ENCODE measurements at regions not wholly inside any gene's neighbourhood (a gene's known extent, or its start where the extent isn't known, plus 50 kb on each side); places are given as distances from the start of the nearest gene placed in this dataset.
"Not testable (repeated sequence)": the region's sequence is repeated elsewhere in the genome, so short reads cannot be mapped to it uniquely, and the experiment has no call there.

GRCh38 chr1:187630653-187631380 lies 802.1 kb downstream of the PLA2G4A start:
- no peak for DNase-seq (ENCODE audit: low spot score)

GRCh38 chr1:187631381-187631675 lies 802.6 kb downstream of the PLA2G4A start:
- DNase-seq (ENCODE audit: low spot score) = no peak

GRCh38 chr1:187631984-187632383 lies 803.2 kb downstream of the PLA2G4A start:
- DNase-seq (ENCODE audit: low spot score) = no peak

- no peak for DNase-seq (ENCODE audit: low spot score)
Observed at GRCh38 chr1:187634940-187635339, 806.2 kb downstream of the PLA2G4A start.

- no peak for DNase-seq (ENCODE audit: low spot score)
Observed at GRCh38 chr1:187638733-187639434, 810.1 kb downstream of the PLA2G4A start.

- no peak for DNase-seq (ENCODE audit: low spot score)
Observed at GRCh38 chr1:187641015-187641414, 812.3 kb downstream of the PLA2G4A start.

- DNase-seq (ENCODE audit: low spot score) = no peak
Observed at GRCh38 chr1:187641463-187641862, 812.7 kb downstream of the PLA2G4A start.

GRCh38 chr1:187641907-187642306 lies 813.2 kb downstream of the PLA2G4A start:
- no peak for DNase-seq (ENCODE audit: low spot score)

- DNase-seq (ENCODE audit: low spot score) = peak; percentile 15
Observed at GRCh38 chr1:187645651-187646050, 816.9 kb downstream of the PLA2G4A start.

GRCh38 chr1:187646536-187647107 lies 817.9 kb downstream of the PLA2G4A start:
- DNase-seq (ENCODE audit: low spot score) = no peak

GRCh38 chr1:187648091-187648490 lies 819.3 kb downstream of the PLA2G4A start:
- DNase-seq (ENCODE audit: low spot score) = no peak

- DNase-seq (ENCODE audit: low spot score) = no peak
Observed at GRCh38 chr1:187654635-187655034, 825.9 kb downstream of the PLA2G4A start.

GRCh38 chr1:187655104-187655503 lies 826.4 kb downstream of the PLA2G4A start:
- DNase-seq (ENCODE audit: low spot score) = no peak

GRCh38 chr1:187665483-187665882 lies 836.7 kb downstream of the PLA2G4A start:
- DNase-seq (ENCODE audit: low spot score) = no peak

GRCh38 chr1:187680823-187681222 lies 852.1 kb downstream of the PLA2G4A start:
- DNase-seq (ENCODE audit: low spot score) = no peak

- DNase-seq (ENCODE audit: low spot score) = no peak
Observed at GRCh38 chr1:187682112-187682511, 853.4 kb downstream of the PLA2G4A start.

- no peak for DNase-seq (ENCODE audit: low spot score)
Observed at GRCh38 chr1:187685333-187685732, 856.6 kb downstream of the PLA2G4A start.

GRCh38 chr1:187689129-187689528 lies 860.4 kb downstream of the PLA2G4A start:
- DNase-seq (ENCODE audit: low spot score) = no peak

GRCh38 chr1:187691439-187691838 lies 862.7 kb downstream of the PLA2G4A start:
- no peak for DNase-seq (ENCODE audit: low spot score)

- DNase-seq (ENCODE audit: low spot score) = no peak
Observed at GRCh38 chr1:187692799-187693198, 864.0 kb downstream of the PLA2G4A start.

GRCh38 chr1:187696073-187696472 lies 867.3 kb downstream of the PLA2G4A start:
- DNase-seq (ENCODE audit: low spot score) = no peak

- DNase-seq (ENCODE audit: low spot score) = not testable (repeated sequence)
Observed at GRCh38 chr1:187703138-187704130, 874.7 kb downstream of the PLA2G4A start.

Data from SK-N-DZ (cell line).